Amniotic stem cell (primary cell): ENCODE measurements at regions not wholly inside any gene's neighbourhood (a gene's known extent, or its start where the extent isn't known, plus 50 kb on each side); places are given as distances from the start of the nearest gene placed in this dataset.

Source experiments
- DNase-seq: peaks from one replicate; lab custom pipeline; 2025; lab: John Stamatoyannopoulos, UW

DNA sequence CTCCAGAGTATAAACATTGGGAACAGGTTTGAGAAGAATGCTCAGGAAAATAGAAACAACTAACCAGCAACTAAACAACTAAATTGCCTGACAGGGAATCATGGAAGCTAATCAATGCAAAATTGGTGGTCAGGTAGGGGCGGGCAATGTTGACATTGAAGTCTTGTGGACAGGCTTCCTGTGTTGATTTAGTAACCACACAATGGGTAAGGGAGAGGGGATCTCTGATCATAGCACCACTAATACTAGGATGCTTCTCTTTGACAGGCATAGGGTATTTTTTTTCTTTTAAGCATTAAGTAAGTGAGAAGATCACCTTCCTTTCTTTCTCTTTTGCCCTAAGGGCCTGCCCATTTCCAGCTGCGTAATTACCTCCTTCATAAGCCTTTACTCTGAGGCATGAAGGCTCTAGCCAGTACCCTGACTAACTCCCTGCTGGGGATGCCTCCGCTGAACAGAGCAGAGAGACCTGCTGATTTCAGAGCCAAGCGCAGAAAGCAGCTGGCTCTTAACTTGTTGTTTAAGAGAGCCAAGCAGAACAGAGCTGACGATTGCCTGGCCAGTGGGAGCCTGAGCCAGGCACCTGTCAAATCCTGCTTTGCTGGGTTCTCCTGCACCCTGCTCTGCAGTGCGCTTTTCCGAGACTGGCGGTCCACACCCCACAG, 118.7 kb downstream of the BMP2 start:
- no peak for DNase-seq

GRCh38 chr20:6887966-6888365, 120.5 kb downstream of the BMP2 start:
- no peak for DNase-seq

DNA sequence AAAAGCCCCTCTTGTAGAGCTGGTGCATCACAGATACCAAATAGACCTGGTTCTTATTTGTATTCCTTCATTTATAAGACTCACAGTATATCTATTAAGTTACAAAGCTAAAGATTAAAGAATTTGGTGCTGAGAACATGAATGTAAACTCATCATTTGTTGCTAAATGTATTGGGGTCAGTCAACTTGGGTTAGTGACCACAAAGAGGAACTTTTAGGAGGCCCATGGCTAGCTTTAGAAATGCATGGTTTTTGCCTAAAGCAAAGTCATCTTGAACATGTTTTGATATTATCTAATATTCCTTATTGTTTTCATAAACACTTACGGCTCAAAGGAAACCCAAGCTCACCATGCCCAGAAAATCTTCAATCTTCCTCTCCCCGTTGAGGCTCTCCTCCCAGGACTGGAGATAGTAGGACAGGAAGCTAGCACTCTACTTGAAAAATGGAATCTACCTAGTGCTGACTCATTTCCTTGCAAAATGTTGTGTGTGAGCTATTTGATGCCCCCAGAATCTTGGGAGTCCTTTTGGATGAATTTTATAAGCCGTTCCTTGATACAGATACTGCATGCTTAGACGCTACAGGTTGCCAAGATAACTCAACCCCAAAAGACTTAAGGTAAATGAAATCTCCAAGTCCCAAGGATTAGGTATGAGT, 121.4 kb downstream of the BMP2 start:
- DNase-seq = no peak

DNA sequence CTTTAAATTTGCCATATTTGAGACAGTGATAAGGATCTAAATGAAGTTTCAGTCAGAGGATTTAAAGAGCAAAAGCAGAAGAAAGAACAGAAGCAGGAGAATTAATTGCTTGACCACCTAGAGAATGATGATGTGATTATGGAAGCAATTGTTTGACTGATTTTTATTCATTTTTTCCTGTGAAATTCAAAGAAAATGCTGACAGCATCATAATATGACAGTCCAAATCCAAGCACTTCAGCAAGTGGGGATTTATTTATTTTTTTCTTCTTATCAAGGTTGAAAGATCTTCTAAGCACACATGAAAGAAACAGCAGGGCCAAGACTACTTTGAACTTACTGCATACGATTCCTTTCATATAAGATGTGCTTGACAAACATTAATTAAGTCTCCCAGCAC, 125.2 kb downstream of the BMP2 start:
- no peak for DNase-seq

DNA sequence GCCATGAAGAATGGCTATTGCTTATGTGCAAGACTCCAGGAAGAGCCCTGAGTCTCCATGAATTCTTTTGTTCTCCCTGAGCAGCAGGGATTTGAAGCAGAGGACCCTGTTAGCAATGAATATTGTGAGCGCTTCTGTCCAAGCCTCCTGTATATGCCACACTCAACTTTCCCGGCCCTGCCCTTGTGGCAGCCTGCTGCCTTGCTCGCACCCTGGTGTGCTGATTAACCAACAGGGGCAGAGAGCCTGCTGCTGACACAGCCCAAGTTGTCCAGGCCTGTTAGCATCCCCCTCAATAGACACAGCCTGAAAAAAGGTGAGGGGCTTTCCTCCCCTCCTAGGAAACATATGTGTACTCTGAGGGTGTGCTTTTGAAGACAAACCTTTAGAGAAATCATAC, 131.4 kb downstream of the BMP2 start:
- DNase-seq = no peak

DNA sequence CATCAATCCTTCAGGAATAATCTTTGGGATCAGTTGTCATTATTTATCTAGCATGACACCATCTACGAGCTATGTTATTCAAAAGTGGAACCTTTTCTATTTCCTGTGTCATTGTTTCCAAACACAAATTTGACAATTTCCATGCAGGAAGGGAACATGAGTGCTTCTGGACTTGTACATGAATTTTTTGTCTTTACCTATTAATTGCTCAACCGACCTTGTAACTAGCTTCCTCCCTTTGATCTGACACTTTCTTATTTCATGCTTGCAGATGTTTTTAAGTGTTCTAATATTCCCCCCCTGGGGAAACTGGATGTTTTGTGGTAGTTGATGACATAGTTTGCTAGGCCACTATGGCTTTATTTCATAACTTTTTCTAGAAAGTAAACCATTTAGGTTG, 139.4 kb downstream of the BMP2 start:
- no peak for DNase-seq

DNA sequence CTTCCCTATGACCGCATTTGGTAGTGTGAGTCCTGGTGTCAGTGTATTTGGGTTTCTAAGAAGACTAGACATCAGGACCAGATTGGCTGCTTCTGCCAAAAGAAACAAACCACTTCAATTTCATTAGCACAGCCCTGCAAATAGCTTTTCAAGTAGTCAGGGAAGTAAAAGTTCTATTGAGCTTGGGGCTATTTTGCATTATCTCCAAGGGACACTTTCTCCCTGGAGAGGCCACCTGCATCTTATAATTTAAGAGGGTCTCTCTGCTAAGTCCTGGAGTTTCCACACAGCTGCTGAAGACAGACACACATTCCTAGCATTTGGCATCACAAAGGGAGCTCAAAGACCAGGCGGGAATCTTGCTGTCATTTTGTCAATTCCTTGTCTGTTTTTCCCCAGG, 141.2 kb downstream of the BMP2 start:
- no peak for DNase-seq

DNA sequence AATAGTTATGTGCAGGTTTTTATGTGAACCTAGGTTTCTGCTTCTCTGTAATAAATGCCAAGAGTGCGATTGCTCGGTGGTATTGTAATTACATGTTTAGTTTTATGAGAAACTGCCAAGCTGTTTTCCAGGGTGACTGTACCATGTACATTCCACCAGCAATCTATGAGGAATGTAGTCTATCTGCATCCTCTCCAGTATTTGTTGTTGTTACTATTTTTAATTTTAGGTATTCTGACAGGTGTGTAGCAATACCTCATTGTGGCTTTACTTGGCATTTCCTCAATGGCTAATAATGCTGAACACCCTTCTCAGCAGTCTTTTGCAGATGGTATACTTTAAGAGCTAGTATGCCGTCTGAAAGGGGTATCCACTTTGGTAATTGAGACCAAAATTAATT, 142.1 kb downstream of the BMP2 start:
- no peak for DNase-seq

- DNase-seq = no peak
Observed at GRCh38 chr20:6914986-6915385, 147.5 kb downstream of the BMP2 start.

GRCh38 chr20:6916938-6917337, 149.5 kb downstream of the BMP2 start:
- DNase-seq = no peak

- DNase-seq = no peak
Observed at GRCh38 chr20:6919792-6920468, 152.4 kb downstream of the BMP2 start.

DNA sequence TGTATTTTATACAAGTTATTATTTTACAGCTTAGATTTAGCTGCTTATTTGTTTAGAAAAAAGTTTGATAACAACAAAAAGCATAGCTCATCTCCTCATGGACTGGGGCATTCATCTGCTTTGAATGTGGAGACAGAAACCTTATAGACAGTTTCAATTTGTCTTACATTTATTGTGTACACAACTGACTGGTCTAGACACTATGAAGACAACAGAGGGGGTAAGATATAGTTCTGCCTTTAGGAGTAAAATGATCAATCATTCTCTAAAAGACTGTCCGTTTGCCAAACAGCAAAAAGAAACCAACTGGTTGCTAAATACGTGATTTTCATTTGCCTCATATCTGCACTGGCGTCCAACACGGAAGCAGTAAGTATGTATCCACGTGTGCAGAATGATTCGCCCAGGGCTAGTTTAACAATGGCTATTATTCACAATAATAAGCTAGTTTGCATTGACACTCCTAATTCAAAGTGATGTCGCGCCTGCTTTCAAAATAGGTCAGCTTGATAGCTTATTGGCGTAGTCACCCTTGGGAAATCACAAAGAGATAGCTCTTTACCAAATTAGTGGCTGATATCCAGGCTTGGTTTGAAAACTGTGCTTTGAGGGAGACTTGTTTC, 153.6 kb downstream of the BMP2 start:
- DNase-seq = no peak

GRCh38 chr20:6921717-6922386, 154.4 kb downstream of the BMP2 start:
- DNase-seq = no peak

DNA sequence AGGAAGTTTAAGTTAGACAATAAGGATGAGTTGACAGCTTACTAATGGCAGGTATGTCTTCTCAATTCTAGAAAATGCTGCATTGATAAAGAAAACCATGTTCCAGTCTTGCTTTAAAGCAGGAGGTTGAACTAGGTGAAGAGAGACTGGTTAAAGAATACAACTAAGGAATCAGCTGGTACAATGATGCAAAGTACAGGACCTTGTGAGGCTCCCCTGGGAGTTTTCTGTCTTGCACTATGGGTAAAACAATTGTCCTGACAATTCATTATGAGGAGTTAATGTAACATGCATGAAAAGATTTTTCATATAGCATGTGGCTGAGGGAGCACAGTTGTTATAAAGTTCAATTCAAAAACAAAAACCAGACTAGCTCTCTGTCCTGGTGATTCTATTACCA, 157.2 kb downstream of the BMP2 start:
- no peak for DNase-seq

- no peak for DNase-seq
Observed at GRCh38 chr20:6925744-6926278, 158.3 kb downstream of the BMP2 start.

DNA sequence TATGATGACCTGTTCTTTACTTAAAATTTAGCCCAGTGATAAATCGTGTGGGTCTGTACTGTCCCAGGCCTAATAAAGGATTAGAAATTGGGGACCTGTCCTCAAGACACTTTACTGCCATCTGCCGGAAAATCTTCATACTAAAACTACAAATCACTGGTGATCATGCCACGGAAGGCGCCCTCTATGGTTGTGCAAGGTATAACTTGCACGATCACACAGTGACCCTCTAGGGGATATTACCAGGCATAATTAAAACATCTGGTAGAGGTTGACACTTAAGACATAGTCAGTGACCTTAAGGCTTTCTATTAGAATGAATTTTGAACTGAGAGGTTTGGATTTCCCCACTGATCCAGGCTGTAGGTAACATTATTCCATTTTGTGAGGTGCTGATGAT, 172.6 kb downstream of the BMP2 start:
- no peak for DNase-seq

GRCh38 chr20:6940876-6941275, 173.4 kb downstream of the BMP2 start:
- DNase-seq = no peak

DNA sequence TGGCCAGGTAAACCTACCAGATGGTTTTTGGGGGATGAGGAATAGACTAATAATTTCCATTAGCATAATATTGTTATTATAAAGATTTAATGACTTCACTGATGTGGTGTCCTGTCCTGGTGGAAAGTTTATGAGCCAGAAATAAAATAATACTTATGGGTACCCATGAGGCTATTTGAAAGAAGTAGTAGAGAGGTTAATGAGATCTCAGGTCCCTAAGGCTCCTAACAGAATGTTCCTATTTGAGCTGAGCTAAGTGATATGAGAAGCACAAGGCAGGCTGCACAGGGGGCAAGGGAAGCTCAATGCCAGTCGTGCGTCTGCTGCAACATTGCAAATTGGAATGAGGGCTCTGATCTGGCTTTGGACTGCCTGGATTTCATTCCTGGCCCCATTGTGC, 174.1 kb downstream of the BMP2 start:
- DNase-seq = no peak

- DNase-seq = no peak
Observed at GRCh38 chr20:6942266-6942665, 174.8 kb downstream of the BMP2 start.

DNA sequence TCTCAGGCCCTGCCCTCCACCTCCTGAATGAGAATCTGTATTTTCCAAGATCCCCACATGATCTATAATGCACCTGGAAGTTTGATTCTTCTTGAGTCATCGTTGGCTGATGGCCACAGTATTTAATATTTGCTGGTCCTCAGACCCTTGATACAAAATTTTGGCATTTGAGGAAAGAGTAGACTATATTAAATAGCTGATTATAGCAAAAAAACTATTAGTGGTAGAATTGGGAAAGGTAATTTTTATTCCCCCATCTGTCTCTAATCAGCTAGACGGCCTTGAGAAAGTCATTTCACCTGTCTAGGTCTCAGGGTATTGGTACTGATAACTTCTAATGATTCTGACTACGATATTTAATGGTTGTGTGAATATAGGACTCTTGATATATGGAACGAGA, 176.8 kb downstream of the BMP2 start:
- no peak for DNase-seq

DNA sequence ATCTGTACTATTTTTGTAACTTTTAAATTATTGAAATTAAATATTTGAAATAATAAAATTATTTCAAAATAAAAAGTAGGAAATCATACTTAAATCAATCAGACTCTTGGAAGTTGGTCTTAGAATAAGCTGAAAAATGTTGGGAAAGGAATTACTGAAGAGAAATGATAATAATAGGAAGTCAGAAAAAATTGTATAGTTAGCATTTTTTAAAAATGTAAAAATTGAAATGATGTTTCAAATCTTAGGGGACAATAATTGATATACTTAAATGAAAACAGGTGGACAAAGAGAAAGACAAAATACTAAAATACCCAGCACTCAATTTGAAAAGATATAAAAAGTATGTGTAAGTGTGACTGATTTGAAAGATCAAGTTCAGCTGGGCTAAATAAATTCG, 186.1 kb downstream of the BMP2 start:
- DNase-seq = no peak

GRCh38 chr20:6954219-6954618, 186.7 kb downstream of the BMP2 start:
- no peak for DNase-seq
